MM.1S (cell line): ENCODE measurements at regions not wholly inside any gene's neighbourhood (a gene's known extent, or its start where the extent isn't known, plus 50 kb on each side); places are given as distances from the start of the nearest gene placed in this dataset.

Experiments used
- EZH2 ChIP-seq: fragments of 300-600 bp; sonication (generic); optimal IDR thresholded peaks from 2 replicates; pipeline ENCODE3; 2017; ENCODE audit warnings: low read depth, mild to moderate bottlenecking, antibody characterized with exemption, low read length, mixed read lengths
- EZH2phosphoT487 ChIP-seq: fragments of 300-600 bp; sonication (generic); IDR thresholded peaks from 2 replicates; pipeline ENCODE4 v1.6.1; 2018; ENCODE audit warnings: antibody characterized with exemption, low read length
- TF ChIP-seq, protein P1 (sequence below): fragments of 300-600 bp; sonication (generic); IDR thresholded peaks from 2 replicates; pipeline ENCODE4 v1.5.1; 2016; ENCODE audit warnings: antibody characterized with exemption, low read length, mixed read lengths

DNA sequence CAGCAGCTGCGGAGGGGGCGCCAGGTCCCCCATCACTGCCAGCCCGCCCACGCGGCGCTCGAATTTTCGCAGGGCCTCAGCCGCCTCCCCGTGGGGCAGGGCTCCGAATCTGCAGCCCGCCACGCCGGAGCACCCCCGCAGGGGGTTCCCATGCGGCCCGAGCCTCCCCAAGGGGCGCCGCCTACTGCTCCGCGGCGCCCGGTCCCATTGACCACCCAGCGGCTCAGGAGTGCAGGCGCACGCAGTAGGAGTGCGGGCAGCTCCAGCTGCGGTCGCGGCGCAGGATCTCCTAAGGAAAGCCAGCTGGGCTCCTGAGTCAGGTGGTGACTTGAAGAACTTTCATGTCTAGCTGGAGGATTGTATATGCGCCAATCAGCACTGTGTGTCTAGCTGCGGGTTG, 155.3 kb upstream of the RREB1 start:
- TF ChIP-seq, protein P1, sequence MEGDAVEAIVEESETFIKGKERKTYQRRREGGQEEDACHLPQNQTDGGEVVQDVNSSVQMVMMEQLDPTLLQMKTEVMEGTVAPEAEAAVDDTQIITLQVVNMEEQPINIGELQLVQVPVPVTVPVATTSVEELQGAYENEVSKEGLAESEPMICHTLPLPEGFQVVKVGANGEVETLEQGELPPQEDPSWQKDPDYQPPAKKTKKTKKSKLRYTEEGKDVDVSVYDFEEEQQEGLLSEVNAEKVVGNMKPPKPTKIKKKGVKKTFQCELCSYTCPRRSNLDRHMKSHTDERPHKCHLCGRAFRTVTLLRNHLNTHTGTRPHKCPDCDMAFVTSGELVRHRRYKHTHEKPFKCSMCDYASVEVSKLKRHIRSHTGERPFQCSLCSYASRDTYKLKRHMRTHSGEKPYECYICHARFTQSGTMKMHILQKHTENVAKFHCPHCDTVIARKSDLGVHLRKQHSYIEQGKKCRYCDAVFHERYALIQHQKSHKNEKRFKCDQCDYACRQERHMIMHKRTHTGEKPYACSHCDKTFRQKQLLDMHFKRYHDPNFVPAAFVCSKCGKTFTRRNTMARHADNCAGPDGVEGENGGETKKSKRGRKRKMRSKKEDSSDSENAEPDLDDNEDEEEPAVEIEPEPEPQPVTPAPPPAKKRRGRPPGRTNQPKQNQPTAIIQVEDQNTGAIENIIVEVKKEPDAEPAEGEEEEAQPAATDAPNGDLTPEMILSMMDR = no peak
- no peak for TF ChIP-seq EZH2
- TF ChIP-seq EZH2phosphoT487 = no peak
